ENCODE measurements at regions not wholly inside any gene's neighbourhood (a gene's known extent, or its start where the extent isn't known, plus 50 kb on each side); places are given as distances from the start of the nearest gene placed in this dataset.

- TF ChIP-seq CREB1 (IDR thresholded peaks at IDR 0.05; ENCODE audit: low read depth) = no peak
- no peak for TF ChIP-seq EP300 (IDR thresholded peaks at IDR 0.05; ENCODE audit: borderline replicate concordance)
- TF ChIP-seq NFIC (IDR thresholded peaks at IDR 0.05) = no peak
- TF ChIP-seq CEBPB (IDR thresholded peaks at IDR 0.05) = no peak
- TF ChIP-seq YY1 (IDR thresholded peaks at IDR 0.05; ENCODE audit: low read depth) = no peak
- TF ChIP-seq EGR1 (IDR thresholded peaks at IDR 0.05) = no peak
These were observed 519.8 kb downstream of the XPNPEP1 start for GRCh38 chr10:109403551-109403950.

All from Ishikawa (cell line).